IMR-90 (cell line): ENCODE measurements at regions not wholly inside any gene's neighbourhood (a gene's known extent, or its start where the extent isn't known, plus 50 kb on each side); places are given as distances from the start of the nearest gene placed in this dataset.
"Not testable (repeated sequence)": the region's sequence is repeated elsewhere in the genome, so short reads cannot be mapped to it uniquely, and the experiment has no call there.

Source experiments
- ATAC-seq: fragments of 200-7000 bp; cut with Tn5 transposase; 2 replicates; pipeline ENCODE4 v1.9.1; 2020; ENCODE audit warnings: low read depth, mild to moderate bottlenecking, moderate library complexity
- BruUV-seq: library from RNA; stranded (reverse); fragments of 400-500 nt; replicated peaks from 2 replicates; lab custom pipeline; 2021; lab: Mats Ljungman, UMichigan
- CTCF ChIA-PET: fragments of 300-600 bp; formaldehyde crosslinking; extraction: SDS; loops from one replicate; lab custom pipeline; 2021; ENCODE audit warnings: antibody characterized with exemption; lab: Yijun Ruan, JAX
- POLR2A ChIA-PET: fragments of 300-600 bp; sonication (Branson Sonifier 250); formaldehyde crosslinking; loops from one replicate; lab custom pipeline; 2022; ENCODE audit warnings: antibody characterized with exemption; ENCODE audit not compliant: unreplicated experiment; lab: Charles Lee
- DNase-seq: peaks from one replicate; pipeline ENCODE4 v3.0.0; 2013
- H2AFZ ChIP-seq: replicated peaks from 2 replicates; pipeline ENCODE3; 2013; ENCODE audit warnings: low read length, mild to moderate bottlenecking; ENCODE audit not compliant: poor library complexity
- H2AK5ac ChIP-seq: 2 replicates; pipeline ENCODE4 v1.6.1; 2013; ENCODE audit warnings: low read depth, low read length, inconsistent platforms
- H2AK9ac ChIP-seq: replicated peaks from 2 replicates; pipeline ENCODE3; 2013; ENCODE audit warnings: mild to moderate bottlenecking, low read depth, low read length, moderate library complexity; ENCODE audit not compliant: poor library complexity
- H2BK120ac ChIP-seq: 2 replicates; pipeline ENCODE4 v1.6.1; 2013; ENCODE audit warnings: low read depth, low read length, inconsistent platforms
- H2BK15ac ChIP-seq: 3 replicates; pipeline ENCODE4 v1.6.1; 2013; ENCODE audit warnings: low read depth, low read length, inconsistent platforms
- H2BK20ac ChIP-seq: 2 replicates; pipeline ENCODE4 v1.6.1; 2013; ENCODE audit warnings: low read depth, mild to moderate bottlenecking, inconsistent platforms, low read length, moderate library complexity
- H2BK5ac ChIP-seq: 2 replicates; pipeline ENCODE4 v1.6.1; 2013; ENCODE audit warnings: mild to moderate bottlenecking, low read depth, low read length, inconsistent platforms; ENCODE audit not compliant: poor library complexity, severe bottlenecking
- H3K14ac ChIP-seq: replicated peaks from 2 replicates; pipeline ENCODE4 v1.6.1; 2013; ENCODE audit warnings: low read depth, low read length, inconsistent platforms
- H3K18ac ChIP-seq: 2 replicates; pipeline ENCODE4 v1.6.1; 2013; ENCODE audit warnings: low read depth, low read length, control low read depth
- H3K23ac ChIP-seq: 2 replicates; pipeline ENCODE4 v1.6.1; 2013; ENCODE audit warnings: low read depth, low read length, inconsistent platforms
- H3K27ac ChIP-seq: 2 replicates; pipeline ENCODE4 v1.5.1; 2013; ENCODE audit warnings: mild to moderate bottlenecking, control low read depth, low read length; ENCODE audit not compliant: insufficient read depth
- H3K27me3 ChIP-seq: 2 replicates; pipeline ENCODE4 v1.6.1; 2013; ENCODE audit warnings: low read length; ENCODE audit not compliant: control insufficient read depth, insufficient read depth
- H3K36me3 ChIP-seq: 2 replicates; pipeline ENCODE4 v1.6.1; 2013; ENCODE audit warnings: low read length, mixed read lengths; ENCODE audit not compliant: control insufficient read depth, insufficient read depth
- H3K4ac ChIP-seq: 2 replicates; pipeline ENCODE4 v1.6.1; 2013; ENCODE audit warnings: low read depth, low read length, inconsistent platforms
- H3K4me1 ChIP-seq: 2 replicates; pipeline ENCODE4 v1.6.1; 2013; ENCODE audit warnings: low read length, mixed read lengths; ENCODE audit not compliant: control insufficient read depth, insufficient read depth
- H3K4me2 ChIP-seq: 2 replicates; pipeline ENCODE4 v1.6.1; 2013; ENCODE audit warnings: low read depth, mild to moderate bottlenecking, control low read depth, low read length, moderate library complexity
- H3K4me3 ChIP-seq: 2 replicates; pipeline ENCODE4 v1.5.1; 2013; ENCODE audit warnings: low read depth, mild to moderate bottlenecking, control low read depth, low read length, moderate library complexity; ENCODE audit not compliant: insufficient read depth
- H3K56ac ChIP-seq: 2 replicates; pipeline ENCODE4 v1.6.1; 2013; ENCODE audit warnings: low read length, inconsistent platforms; ENCODE audit not compliant: insufficient read depth; ENCODE audit errors: extremely low read depth
- H3K79me1 ChIP-seq, 2 experiments: 2 replicates each; pipeline ENCODE4 v1.6.1; 2013; ENCODE audit warnings: low read length in 2 of 2, inconsistent platforms in 1 of 2, low read depth in 1 of 2
- H3K9ac ChIP-seq: 2 replicates; pipeline ENCODE4 v1.6.1; 2013; ENCODE audit warnings: low read depth, low read length, control low read depth
- H3K9me1 ChIP-seq: 2 replicates; pipeline ENCODE4 v1.6.1; 2013; ENCODE audit warnings: low read length, inconsistent platforms; ENCODE audit not compliant: insufficient read depth
- H3K9me3 ChIP-seq: 2 replicates; pipeline ENCODE4 v1.6.1; 2013; ENCODE audit warnings: low read length; ENCODE audit not compliant: control insufficient read depth, insufficient read depth
- H4K20me1 ChIP-seq: 2 replicates; pipeline ENCODE4 v1.6.1; 2013; ENCODE audit warnings: low read length, inconsistent platforms; ENCODE audit not compliant: insufficient read depth
- H4K5ac ChIP-seq: 2 replicates; pipeline ENCODE4 v1.6.1; 2013; ENCODE audit warnings: mild to moderate bottlenecking, low read depth, low read length, control low read depth
- H4K8ac ChIP-seq, 2 experiments: 2 replicates each; pipeline ENCODE4 v1.6.1; 2013; ENCODE audit warnings: low read depth in 2 of 2, low read length in 2 of 2, control low read depth in 1 of 2, inconsistent platforms in 1 of 2
- H4K91ac ChIP-seq: 2 replicates; pipeline ENCODE4 v1.6.1; 2013; ENCODE audit warnings: low read depth, low read length, inconsistent platforms; ENCODE audit not compliant: insufficient read depth
- WGBS, 2 experiments: methylation state at CpG; one replicate each; pipeline versions ENCODE4 v1.1.5 to v1.1.7; 2013; ENCODE audit warnings: missing lambda C conversion rate in 2 of 2; ENCODE audit not compliant: insufficient read length in 1 of 2; ENCODE audit errors: extremely low coverage in 2 of 2; 5-methylcytosine and 5-hydroxymethylcytosine counted together
- dilution Hi-C: fragments of 300-500 bp; cut with HindIII; formaldehyde crosslinking; loops from one replicate; pipeline ENCODE4 v1.14.3; 2018; ENCODE audit warnings: low sequenced_read_pairs; ENCODE audit not compliant: unreplicated experiment
- in situ Hi-C: fragments of 300-500 bp; cut with MboI; formaldehyde crosslinking; loops from 3 replicates; pipeline ENCODE4 v1.14.3; 2019; ENCODE audit warnings: low sequenced_read_pairs, inconsistent platforms, mixed read lengths
- intact Hi-C: fragments of 100-400 bp; cut with micrococcal nuclease; formaldehyde crosslinking; loops from 2 replicates; pipeline ENCODE4 v1.10.0; 2022

DNA sequence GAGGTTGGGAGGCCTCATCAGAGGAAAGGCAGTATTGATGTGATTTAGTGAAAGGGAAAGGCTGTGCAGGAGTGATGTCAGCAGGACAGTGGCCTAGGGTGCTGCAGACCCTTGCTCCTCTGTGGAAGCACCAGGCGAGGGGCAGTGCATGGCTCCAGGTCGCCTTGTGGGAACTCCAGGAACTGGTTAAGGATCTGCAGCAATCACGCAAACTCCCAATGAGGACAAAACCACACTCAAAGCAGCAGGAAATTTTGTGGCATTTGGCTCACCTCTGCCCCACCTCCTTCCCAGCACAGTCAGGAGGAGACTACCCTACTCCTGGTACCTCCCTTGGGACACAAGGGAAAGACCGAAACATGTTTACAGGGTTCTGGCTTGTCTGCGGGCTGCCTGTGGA is 251.5 kb downstream of the GADD45G start:
- H3K4me1 ChIP-seq, H3K9me3 ChIP-seq, H3K36me3 ChIP-seq, H3K27ac ChIP-seq, H2BK15ac ChIP-seq, H4K91ac ChIP-seq, H4K8ac ChIP-seq, H2AFZ ChIP-seq, H2AK9ac ChIP-seq, intact Hi-C loops, H3K9me1 ChIP-seq, dilution Hi-C loops, H2BK120ac ChIP-seq, ATAC-seq, POLR2A ChIA-PET, in situ Hi-C loops, H2AK5ac ChIP-seq, H4K20me1 ChIP-seq, H2BK5ac ChIP-seq, H3K4me3 ChIP-seq, H3K23ac ChIP-seq, CTCF ChIA-PET, H3K9ac ChIP-seq, H3K79me1 ChIP-seq, BruUV-seq, H3K56ac ChIP-seq, H3K4me2 ChIP-seq, H4K5ac ChIP-seq, H3K18ac ChIP-seq, H3K27me3 ChIP-seq, DNase-seq, H3K4ac ChIP-seq, H3K14ac ChIP-seq, H2BK20ac ChIP-seq: not testable (repeated sequence)
- WGBS, 2 experiments = 91% methylated on average over 3 of the region's 5 CpGs; no CpG with 5 or more reads in 1 of the 2 experiments

DNA sequence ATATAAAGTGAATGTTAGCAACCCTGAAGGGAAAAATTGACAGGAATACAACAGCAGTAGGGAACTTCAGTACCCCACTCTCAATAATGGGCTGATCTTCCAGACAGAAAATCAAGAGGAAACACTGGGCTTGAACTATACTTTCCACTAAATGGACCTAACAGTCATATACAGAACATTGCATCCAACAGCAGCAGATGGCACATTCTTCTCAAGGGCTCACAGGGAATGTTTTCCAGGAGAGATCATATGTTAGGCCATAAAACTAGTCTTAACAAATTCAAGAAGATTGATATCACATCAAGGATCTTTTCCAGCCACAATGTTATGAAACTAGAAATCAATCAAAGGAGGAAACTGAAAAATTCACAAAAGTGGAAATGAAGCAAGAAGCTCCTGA is 252.1 kb downstream of the GADD45G start:
- H2BK120ac ChIP-seq, H2AK5ac ChIP-seq, H4K91ac ChIP-seq, DNase-seq, H4K8ac ChIP-seq, H3K23ac ChIP-seq, H3K9me3 ChIP-seq, H3K79me1 ChIP-seq, intact Hi-C loops, POLR2A ChIA-PET, H3K4me1 ChIP-seq, H2AFZ ChIP-seq, H2BK5ac ChIP-seq, H4K5ac ChIP-seq, H2BK15ac ChIP-seq, H3K9me1 ChIP-seq, H3K36me3 ChIP-seq, H3K14ac ChIP-seq, H3K56ac ChIP-seq, H3K4me3 ChIP-seq, in situ Hi-C loops, H3K4ac ChIP-seq, H3K27ac ChIP-seq, ATAC-seq, dilution Hi-C loops, H3K4me2 ChIP-seq, BruUV-seq, H2AK9ac ChIP-seq, CTCF ChIA-PET, H3K27me3 ChIP-seq, H4K20me1 ChIP-seq, H2BK20ac ChIP-seq, H3K18ac ChIP-seq, H3K9ac ChIP-seq: not testable (repeated sequence)
